Smooth muscle cell (in vitro differentiated cells): ENCODE measurements at regions not wholly inside any gene's neighbourhood (a gene's known extent, or its start where the extent isn't known, plus 50 kb on each side); places are given as distances from the start of the nearest gene placed in this dataset.

Source experiments
- DNase-seq: peaks from one replicate; lab custom pipeline; 2025; ENCODE audit not compliant: unreplicated experiment; lab: John Stamatoyannopoulos, UW
- H2AFZ ChIP-seq: fragments of 200-600 bp; sonication (generic); 2 replicates; pipeline ENCODE4 v1.6.0; 2016; ENCODE audit warnings: antibody characterized with exemption, low read depth, mild to moderate bottlenecking
- H3F3A ChIP-seq: fragments of 200-600 bp; sonication (generic); 2 replicates; pipeline ENCODE4 v1.6.0; 2017; ENCODE audit warnings: antibody characterized with exemption, low read depth
- H3K27ac ChIP-seq: fragments of 200-600 bp; sonication (generic); 2 replicates; pipeline ENCODE4 v1.5.1; 2016; ENCODE audit warnings: low read depth, mild to moderate bottlenecking
- H3K27me3 ChIP-seq: fragments of 200-600 bp; sonication (generic); 2 replicates; pipeline ENCODE4 v1.6.1; 2016; ENCODE audit warnings: low read depth, mild to moderate bottlenecking
- H3K36me3 ChIP-seq: fragments of 200-600 bp; sonication (generic); 2 replicates; pipeline ENCODE4 v1.5.1; 2016; ENCODE audit warnings: low read depth
- H3K4me1 ChIP-seq: fragments of 200-600 bp; sonication (generic); 2 replicates; pipeline ENCODE4 v1.5.1; 2016; ENCODE audit warnings: low read depth
- H3K4me2 ChIP-seq: fragments of 200-600 bp; sonication (generic); 2 replicates; pipeline ENCODE4 v1.6.0; 2016; ENCODE audit warnings: mild to moderate bottlenecking
- H3K4me3 ChIP-seq: fragments of 200-600 bp; sonication (generic); 2 replicates; pipeline ENCODE4 v1.5.1; 2016; ENCODE audit warnings: mild to moderate bottlenecking
- H3K79me2 ChIP-seq: fragments of 200-600 bp; sonication (generic); 2 replicates; pipeline ENCODE4 v1.6.0; 2016; ENCODE audit warnings: low read depth, mild to moderate bottlenecking
- H3K9ac ChIP-seq: fragments of 200-600 bp; sonication (generic); 2 replicates; pipeline ENCODE4 v1.6.0; 2016; ENCODE audit warnings: low read depth
- H3K9me3 ChIP-seq: fragments of 200-600 bp; sonication (generic); replicated peaks from 2 replicates; pipeline ENCODE4 v1.5.1; 2016; ENCODE audit warnings: low read depth
- H4K20me1 ChIP-seq: fragments of 200-600 bp; sonication (generic); 2 replicates; pipeline ENCODE4 v1.6.0; 2016; ENCODE audit warnings: low read depth
- WGBS: methylation state at CpG from one replicate; pipeline ENCODE4 v1.1.7; 2016; ENCODE audit warnings: low lambda C conversion rate; 5-methylcytosine and 5-hydroxymethylcytosine counted together
- TF ChIP-seq, protein P1 (sequence below): fragments of 200-600 bp; sonication (generic); IDR thresholded peaks from 2 replicates; pipeline ENCODE4 v1.5.1; 2017; ENCODE audit warnings: borderline replicate concordance, mild to moderate bottlenecking, antibody characterized with exemption; ENCODE audit not compliant: insufficient read depth, poor library complexity, severe bottlenecking

DNA sequence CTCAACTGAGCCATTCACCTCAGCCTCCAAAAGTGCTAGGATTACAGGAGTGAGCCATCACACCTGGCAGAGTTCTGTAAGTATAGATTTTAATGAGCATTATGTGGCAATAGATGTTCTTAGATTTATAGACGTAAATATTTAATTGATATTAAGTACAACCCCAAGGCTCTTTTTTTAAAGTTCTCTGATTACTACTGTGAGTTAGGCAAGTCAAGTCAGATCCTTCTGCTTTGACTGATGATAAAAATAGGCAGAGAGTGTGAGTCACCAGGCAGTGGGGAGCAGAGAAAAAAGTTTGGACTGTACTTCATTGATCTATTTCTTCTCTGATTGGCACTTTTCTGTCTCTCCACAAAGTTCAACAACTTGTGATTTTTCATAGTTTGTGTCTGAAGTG is 1379.9 kb downstream of the UQCRFS1 start:
- no peak overlapping the region for H3K4me2 ChIP-seq
- TF ChIP-seq, protein P1, sequence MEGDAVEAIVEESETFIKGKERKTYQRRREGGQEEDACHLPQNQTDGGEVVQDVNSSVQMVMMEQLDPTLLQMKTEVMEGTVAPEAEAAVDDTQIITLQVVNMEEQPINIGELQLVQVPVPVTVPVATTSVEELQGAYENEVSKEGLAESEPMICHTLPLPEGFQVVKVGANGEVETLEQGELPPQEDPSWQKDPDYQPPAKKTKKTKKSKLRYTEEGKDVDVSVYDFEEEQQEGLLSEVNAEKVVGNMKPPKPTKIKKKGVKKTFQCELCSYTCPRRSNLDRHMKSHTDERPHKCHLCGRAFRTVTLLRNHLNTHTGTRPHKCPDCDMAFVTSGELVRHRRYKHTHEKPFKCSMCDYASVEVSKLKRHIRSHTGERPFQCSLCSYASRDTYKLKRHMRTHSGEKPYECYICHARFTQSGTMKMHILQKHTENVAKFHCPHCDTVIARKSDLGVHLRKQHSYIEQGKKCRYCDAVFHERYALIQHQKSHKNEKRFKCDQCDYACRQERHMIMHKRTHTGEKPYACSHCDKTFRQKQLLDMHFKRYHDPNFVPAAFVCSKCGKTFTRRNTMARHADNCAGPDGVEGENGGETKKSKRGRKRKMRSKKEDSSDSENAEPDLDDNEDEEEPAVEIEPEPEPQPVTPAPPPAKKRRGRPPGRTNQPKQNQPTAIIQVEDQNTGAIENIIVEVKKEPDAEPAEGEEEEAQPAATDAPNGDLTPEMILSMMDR: no peak
- no peaks in the 10 kb centered on the region for H3K79me2 ChIP-seq
- no peak overlapping the region for H2AFZ ChIP-seq
- H3K36me3 ChIP-seq: no peaks in the 10 kb centered on the region
- H3K27me3 ChIP-seq: no peaks in the 10 kb centered on the region
- H3K4me1 ChIP-seq: no peaks in the 10 kb centered on the region
- no peak overlapping the region for H3K4me3 ChIP-seq
- peaks cover 6% of the 10 kb centered on the region for H3K9me3 ChIP-seq
- WGBS: 42% methylated on average over 1 of the region's 1 CpG
- H3F3A ChIP-seq: no peaks in the 10 kb centered on the region
- no peaks in the 10 kb centered on the region for H4K20me1 ChIP-seq
- DNase-seq: no peak
- H3K27ac ChIP-seq: no peak overlapping the region
- H3K9ac ChIP-seq: no peak overlapping the region

DNA sequence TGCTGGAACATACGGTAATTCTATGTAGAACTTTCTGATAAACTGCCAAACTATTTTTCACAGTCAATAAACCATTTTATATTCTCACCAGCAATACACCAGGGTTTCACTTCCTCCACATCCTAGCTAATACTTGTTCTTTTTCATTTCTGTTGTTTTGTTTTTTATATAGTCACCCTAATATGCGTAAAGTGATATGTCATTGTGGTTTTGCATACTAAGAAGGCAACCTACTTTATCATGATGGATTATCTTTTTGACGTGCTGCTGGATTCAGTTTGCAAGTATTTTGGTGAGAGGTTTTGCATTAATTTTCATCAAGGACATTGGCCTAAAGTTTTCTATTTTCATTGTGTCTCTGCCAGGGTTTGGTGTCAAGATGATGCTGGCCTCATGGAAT is 1384.1 kb downstream of the UQCRFS1 start:
- TF ChIP-seq, protein P1: no peak
- Histone ChIP-seq H3K4me3 (no peak overlapping the region), H3K9ac (no peak overlapping the region), H3K36me3 (no peaks in the 10 kb centered on the region), H3K79me2 (no peaks in the 10 kb centered on the region), H3K4me1 (no peaks in the 10 kb centered on the region), H3F3A (no peaks in the 10 kb centered on the region), H3K27me3 (no peaks in the 10 kb centered on the region), H2AFZ (no peak overlapping the region), H3K27ac (no peak overlapping the region), H3K4me2 (no peak overlapping the region), H4K20me1 (no peaks in the 10 kb centered on the region), H3K9me3 (peaks cover 6% of the 10 kb centered on the region)
- no peak for DNase-seq
- WGBS: 91% methylated on average over 3 of the region's 3 CpGs

DNA sequence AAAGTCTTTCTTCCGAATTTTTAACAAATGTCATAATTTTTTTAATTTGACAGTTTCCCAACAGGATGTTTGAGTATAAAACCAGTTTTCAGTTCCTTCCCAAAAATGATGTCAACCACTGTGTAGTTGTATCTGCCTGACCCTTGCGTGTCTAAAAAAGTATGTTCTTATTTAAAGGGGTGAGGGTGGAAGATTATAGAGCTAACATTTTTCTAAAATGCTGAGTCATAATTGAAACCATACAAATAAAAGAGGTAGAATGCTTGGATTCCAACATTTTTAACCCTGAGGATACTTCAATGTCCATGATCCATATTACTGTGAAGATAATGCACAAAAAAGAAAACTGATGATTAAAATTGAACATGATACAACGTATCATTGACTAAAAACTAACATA is 1388.8 kb downstream of the UQCRFS1 start:
- H3K9me3 ChIP-seq: peaks cover 6% of the 10 kb centered on the region
- no peaks in the 10 kb centered on the region for H3K36me3 ChIP-seq
- H3K27me3 ChIP-seq: no peaks in the 10 kb centered on the region
- DNase-seq: no peak
- no peaks in the 10 kb centered on the region for H4K20me1 ChIP-seq
- H2AFZ ChIP-seq: no peak overlapping the region
- no peaks in the 10 kb centered on the region for H3F3A ChIP-seq
- H3K27ac ChIP-seq: no peak overlapping the region
- 69% methylated on average over 3 of the region's 3 CpGs for WGBS
- TF ChIP-seq, protein P1: no peak
- no peak overlapping the region for H3K4me3 ChIP-seq
- H3K4me1 ChIP-seq: no peaks in the 10 kb centered on the region
- H3K9ac ChIP-seq: no peak overlapping the region
- H3K79me2 ChIP-seq: no peaks in the 10 kb centered on the region
- no peak overlapping the region for H3K4me2 ChIP-seq

DNA sequence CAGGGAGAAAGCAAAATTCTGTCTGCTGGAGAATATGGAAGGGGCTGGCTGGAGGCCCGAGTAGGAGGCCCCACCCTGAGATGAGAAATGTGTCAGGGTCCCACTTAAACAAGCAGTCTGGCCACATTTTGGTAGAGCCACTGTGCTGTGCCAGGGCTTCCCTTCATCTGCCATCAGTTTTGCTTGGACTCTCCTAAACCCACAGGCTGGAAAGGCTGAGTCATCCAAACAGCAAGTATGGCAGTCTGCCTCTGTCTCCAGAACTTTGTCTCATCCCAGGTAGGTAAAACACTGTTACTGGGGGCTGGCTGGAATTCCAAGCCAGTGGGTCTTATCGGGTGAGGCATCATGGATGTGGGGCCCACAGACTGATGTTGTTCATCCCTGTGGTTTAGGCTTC is 1390.6 kb downstream of the UQCRFS1 start:
- Histone ChIP-seq H3K9ac (no peak overlapping the region), H3K4me1 (no peaks in the 10 kb centered on the region), H3F3A (no peaks in the 10 kb centered on the region), H3K4me2 (no peak overlapping the region), H3K36me3 (no peaks in the 10 kb centered on the region), H2AFZ (no peak overlapping the region), H4K20me1 (no peaks in the 10 kb centered on the region), H3K79me2 (no peaks in the 10 kb centered on the region), H3K4me3 (no peak overlapping the region), H3K9me3 (no peaks in the 10 kb centered on the region), H3K27ac (no peak overlapping the region), H3K27me3 (no peaks in the 10 kb centered on the region)
- no peak for DNase-seq
- TF ChIP-seq, protein P1: no peak
- WGBS: 61% methylated on average over 2 of the region's 2 CpGs
